HG03095 (cell line): ENCODE measurements at regions not wholly inside any gene's neighbourhood (a gene's known extent, or its start where the extent isn't known, plus 50 kb on each side); places are given as distances from the start of the nearest gene placed in this dataset.

ENCODE experiments used
- ATAC-seq: cut with Tn5 transposase; IDR thresholded peaks from one replicate; pipeline ENCODE4 v1.9.1; 2021; ENCODE audit warnings: moderate library complexity; ENCODE audit not compliant: unreplicated experiment

- ATAC-seq, result no peak
These were observed 478.6 kb downstream of the EFNB2 start for GRCh38 chr13:106056851-106057250.

- ATAC-seq, result no peak
These were observed 483.2 kb downstream of the EFNB2 start for GRCh38 chr13:106052200-106052767.

- ATAC-seq, result no peak
These were observed 486.3 kb downstream of the EFNB2 start for GRCh38 chr13:106049171-106049570.

GRCh38 chr13:106048386-106048785 is 487.1 kb downstream of the EFNB2 start:
- no peak for ATAC-seq

- ATAC-seq, result no peak
These were observed 487.6 kb downstream of the EFNB2 start for GRCh38 chr13:106047859-106048258.

GRCh38 chr13:106042996-106043581 is 492.4 kb downstream of the EFNB2 start:
- no peak for ATAC-seq

- no peak for ATAC-seq
These were observed 494.0 kb downstream of the EFNB2 start for GRCh38 chr13:106041445-106041844.

- ATAC-seq, result no peak
These were observed 496.7 kb downstream of the EFNB2 start for GRCh38 chr13:106038752-106039151.

GRCh38 chr13:106036870-106037269 is 498.6 kb downstream of the EFNB2 start:
- ATAC-seq, result no peak

GRCh38 chr13:106034201-106034600 is 501.3 kb downstream of the EFNB2 start:
- ATAC-seq, result no peak

GRCh38 chr13:106033659-106034058 is 501.8 kb downstream of the EFNB2 start:
- ATAC-seq, result no peak

GRCh38 chr13:106032441-106032840 is 503.0 kb downstream of the EFNB2 start:
- no peak for ATAC-seq

GRCh38 chr13:106029676-106030290 is 505.7 kb downstream of the EFNB2 start:
- no peak for ATAC-seq

GRCh38 chr13:106028911-106029310 is 506.6 kb downstream of the EFNB2 start:
- ATAC-seq, result no peak

GRCh38 chr13:106011600-106011999 is 523.9 kb downstream of the EFNB2 start:
- ATAC-seq, result no peak

GRCh38 chr13:106010836-106011235 is 524.6 kb downstream of the EFNB2 start:
- ATAC-seq, result no peak

- ATAC-seq, result no peak
These were observed 526.9 kb downstream of the EFNB2 start for GRCh38 chr13:106008540-106008939.

GRCh38 chr13:106007156-106007555 is 528.3 kb downstream of the EFNB2 start:
- ATAC-seq, result no peak

- ATAC-seq, result no peak
These were observed 531.8 kb downstream of the EFNB2 start for GRCh38 chr13:106003651-106004050.

GRCh38 chr13:106001443-106001842 is 534.0 kb downstream of the EFNB2 start:
- no peak for ATAC-seq

- no peak for ATAC-seq
These were observed 537.6 kb downstream of the EFNB2 start for GRCh38 chr13:105997581-105998550.
